Right cardiac atrium (tissue), 5 donors: ENCODE measurements at regions not wholly inside any gene's neighbourhood (a gene's known extent, or its start where the extent isn't known, plus 50 kb on each side); places are given as distances from the start of the nearest gene placed in this dataset.
"Not testable (repeated sequence)": the region's sequence is repeated elsewhere in the genome, so short reads cannot be mapped to it uniquely, and the experiment has no call there.

ENCODE experiments used
- ATAC-seq, 2 donors: fragments of 200-7000 bp; cut with Tn5 transposase; one replicate each; pipeline versions ENCODE4 v1.8.0 to v1.9.1; 2020; ENCODE audit warnings: moderate library complexity in 2 of 2, mild to moderate bottlenecking in 1 of 2
- DNase-seq, 3 donors: peaks; one replicate each; pipeline ENCODE4 v3.0.0-alpha.2; 2020
- H3K27ac ChIP-seq: one replicate; pipeline ENCODE4 v1.5.1; 2013; ENCODE audit warnings: mild to moderate bottlenecking, low read length, control low read depth, moderate library complexity
- H3K27me3 ChIP-seq: one replicate; pipeline ENCODE4 v1.6.1; 2013; ENCODE audit not compliant: control insufficient read depth, insufficient read depth
- H3K4me1 ChIP-seq: one replicate; pipeline ENCODE4 v1.6.1; 2013; ENCODE audit warnings: low read length; ENCODE audit not compliant: control insufficient read depth, insufficient read depth
- H3K4me3 ChIP-seq: one replicate; pipeline ENCODE4 v1.5.1; 2013; ENCODE audit warnings: low read length, control low read depth
- H3K9me3 ChIP-seq: one replicate; pipeline ENCODE4 v1.6.1; 2013; ENCODE audit warnings: low read length; ENCODE audit not compliant: control insufficient read depth
- WGBS: extraction: QIAGEN DNeasy Blood & Tissue Kit; methylation state at CpG from one replicate; pipeline ENCODE4 v1.1.7; 2013; 5-methylcytosine and 5-hydroxymethylcytosine counted together
- intact Hi-C, 4 donors: fragments of 100-400 bp; cut with DNase I; formaldehyde crosslinking; loops; one replicate each; pipeline versions ENCODE4 v1.11.0 to v1.14.0; 2022 to 2023
- donor health status: healthy with polysubstance abuse.
- donor health status: DM: no; HTN: yes; CAD: no.
- donor health status: DM: no; HTN: no; CAD: no.
- donor health status: DM: no; HTN: yes; CAD: no; lungs with severe emphysema.
- donor health status: DM: yes; HTN: yes; CAD: no.

- intact Hi-C loops, result loop anchor here in 1 of 4 donors (10.0 kb wide), 1 partner anchor 137 kb away; no protein-coding TSS in a partner anchor
- Histone ChIP-seq H3K27me3 (no peaks in the 10 kb centered on the region), H3K4me3 (no peak overlapping the region), H3K27ac (no peak overlapping the region), H3K9me3 (no peaks in the 10 kb centered on the region), H3K4me1 (no peaks in the 10 kb centered on the region)
- 89% methylated on average over 29 of the region's 29 CpGs for WGBS
- no peak for DNase-seq
- ATAC-seq, result no peak
Measured at GRCh38 chr22:23397613-23398567, 182.2 kb downstream of the IGLL1 start.

DNA sequence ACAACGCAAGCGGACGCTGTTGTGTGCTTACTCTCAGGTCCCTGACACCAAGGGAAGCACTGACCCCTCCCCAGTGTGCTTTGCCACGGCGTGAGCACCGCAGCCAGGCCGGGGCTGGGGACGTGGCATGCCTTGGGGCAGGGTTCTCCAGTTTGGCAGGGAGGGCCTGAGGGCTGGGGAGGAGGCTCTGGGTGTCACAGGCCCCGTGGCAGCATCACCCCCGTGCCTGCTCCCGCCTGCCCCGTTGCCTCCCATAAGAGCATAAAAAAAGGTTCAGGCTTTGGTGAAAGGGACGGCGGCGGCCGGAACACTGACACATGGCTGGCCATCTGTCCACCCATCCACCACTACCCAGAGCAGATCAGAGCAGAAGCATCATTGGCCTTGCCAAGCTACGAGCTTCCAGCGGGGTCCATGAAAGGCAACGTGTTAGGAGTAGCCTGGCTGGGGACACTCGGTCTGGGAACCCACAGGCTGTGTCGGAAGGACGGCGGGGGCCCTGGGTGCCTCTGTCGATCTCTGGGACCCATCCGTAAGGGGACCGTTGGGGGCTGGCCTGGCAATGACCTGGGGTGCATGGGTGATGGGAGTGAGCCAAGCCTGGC lies 183.0 kb downstream of the IGLL1 start:
- Histone ChIP-seq H3K4me1 (no peaks in the 10 kb centered on the region), H3K4me3 (no peak overlapping the region), H3K27me3 (no peaks in the 10 kb centered on the region), H3K27ac (no peak overlapping the region), H3K9me3 (no peaks in the 10 kb centered on the region)
- intact Hi-C loops, result loop anchor here in 1 of 4 donors (10.0 kb wide), 1 partner anchor 138 kb away; no protein-coding TSS in a partner anchor
- 82% methylated on average over 26 of the region's 26 CpGs for WGBS
- no peak for DNase-seq
- ATAC-seq, result no peak

- WGBS, result 80% methylated on average over 8 of the region's 8 CpGs
- no peak for DNase-seq
- no peak overlapping the region for H3K27ac ChIP-seq
Measured at GRCh38 chr22:23396362-23397007, 183.6 kb downstream of the IGLL1 start.

GRCh38 chr22:23395530-23396361 lies 184.3 kb downstream of the IGLL1 start:
- Histone ChIP-seq H3K4me1 (no peaks in the 10 kb centered on the region), H3K4me3 (no peak overlapping the region), H3K27me3 (no peaks in the 10 kb centered on the region), H3K9me3 (no peaks in the 10 kb centered on the region), H3K27ac (no peak overlapping the region)
- no peak for ATAC-seq
- no peak for DNase-seq
- WGBS, result 84% methylated on average over 14 of the region's 14 CpGs
- intact Hi-C loops, result loop anchor here in 1 of 4 donors (10.0 kb wide), 1 partner anchor 139 kb away; no protein-coding TSS in a partner anchor

More at GRCh38 chr22:23396362-23397007, 183.6 kb downstream of the IGLL1 start:
- ATAC-seq, result no peak
- no peaks in the 10 kb centered on the region for H3K27me3 ChIP-seq
- intact Hi-C loops, result loop anchor here in 1 of 4 donors (10.0 kb wide), 1 partner anchor 138 kb away; no protein-coding TSS in a partner anchor
- H3K4me1 ChIP-seq, result no peaks in the 10 kb centered on the region
- H3K4me3 ChIP-seq, result no peak overlapping the region
- H3K9me3 ChIP-seq, result no peaks in the 10 kb centered on the region

GRCh38 chr22:23394525-23395326 lies 185.4 kb downstream of the IGLL1 start:
- Histone ChIP-seq H3K4me1 (no peaks in the 10 kb centered on the region), H3K27ac (no peak overlapping the region), H3K9me3 (no peaks in the 10 kb centered on the region), H3K4me3 (no peak overlapping the region), H3K27me3 (no peaks in the 10 kb centered on the region)
- intact Hi-C loops, result loop anchor here in 1 of 4 donors (10.0 kb wide), 1 partner anchor 140 kb away; no protein-coding TSS in a partner anchor
- 91% methylated on average over 28 of the region's 28 CpGs for WGBS
- DNase-seq (no peak), ATAC-seq (no peak)

- DNase-seq, result no peak
- intact Hi-C loops, result loop anchor here in 1 of 4 donors (10.0 kb wide), 1 partner anchor 141 kb away; no protein-coding TSS in a partner anchor
- no peaks in the 10 kb centered on the region for H3K4me1 ChIP-seq
Measured at GRCh38 chr22:23393721-23394320, 186.3 kb downstream of the IGLL1 start.

DNA sequence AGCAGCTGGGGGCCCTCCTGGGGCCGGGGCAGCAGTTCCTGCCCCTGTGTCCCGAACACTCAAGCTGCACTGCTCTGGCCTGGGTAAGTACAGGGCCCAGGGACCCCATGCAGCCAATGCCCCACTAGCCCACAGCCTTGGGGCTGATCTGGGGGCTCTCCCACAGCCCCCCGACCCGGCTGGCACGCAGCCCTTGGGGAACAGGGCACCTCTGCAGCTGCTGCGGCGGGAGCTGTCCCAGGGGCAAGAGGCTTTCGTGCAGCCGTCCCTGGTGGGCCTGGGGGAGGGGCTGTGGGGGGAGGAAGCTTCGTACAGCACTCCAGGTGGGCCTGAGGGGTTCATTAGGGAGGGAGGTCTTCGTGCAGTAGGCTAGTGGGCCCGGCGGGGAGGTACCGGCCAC lies 186.9 kb downstream of the IGLL1 start:
- H3K9me3 ChIP-seq, ATAC-seq, H3K27me3 ChIP-seq, H3K4me3 ChIP-seq, H3K27ac ChIP-seq, H3K4me1 ChIP-seq, DNase-seq: not testable (repeated sequence)
- 70% methylated on average over 13 of the region's 14 CpGs for WGBS
- intact Hi-C loops, result loop anchor here in 1 of 4 donors (10.0 kb wide), 1 partner anchor 142 kb away; no protein-coding TSS in a partner anchor

More at GRCh38 chr22:23393721-23394320, 186.3 kb downstream of the IGLL1 start:
- no peak for ATAC-seq
- no peak overlapping the region for H3K4me3 ChIP-seq
- H3K9me3 ChIP-seq, result no peaks in the 10 kb centered on the region
- 88% methylated on average over 17 of the region's 17 CpGs for WGBS
- H3K27me3 ChIP-seq, result no peaks in the 10 kb centered on the region
- no peak overlapping the region for H3K27ac ChIP-seq

DNA sequence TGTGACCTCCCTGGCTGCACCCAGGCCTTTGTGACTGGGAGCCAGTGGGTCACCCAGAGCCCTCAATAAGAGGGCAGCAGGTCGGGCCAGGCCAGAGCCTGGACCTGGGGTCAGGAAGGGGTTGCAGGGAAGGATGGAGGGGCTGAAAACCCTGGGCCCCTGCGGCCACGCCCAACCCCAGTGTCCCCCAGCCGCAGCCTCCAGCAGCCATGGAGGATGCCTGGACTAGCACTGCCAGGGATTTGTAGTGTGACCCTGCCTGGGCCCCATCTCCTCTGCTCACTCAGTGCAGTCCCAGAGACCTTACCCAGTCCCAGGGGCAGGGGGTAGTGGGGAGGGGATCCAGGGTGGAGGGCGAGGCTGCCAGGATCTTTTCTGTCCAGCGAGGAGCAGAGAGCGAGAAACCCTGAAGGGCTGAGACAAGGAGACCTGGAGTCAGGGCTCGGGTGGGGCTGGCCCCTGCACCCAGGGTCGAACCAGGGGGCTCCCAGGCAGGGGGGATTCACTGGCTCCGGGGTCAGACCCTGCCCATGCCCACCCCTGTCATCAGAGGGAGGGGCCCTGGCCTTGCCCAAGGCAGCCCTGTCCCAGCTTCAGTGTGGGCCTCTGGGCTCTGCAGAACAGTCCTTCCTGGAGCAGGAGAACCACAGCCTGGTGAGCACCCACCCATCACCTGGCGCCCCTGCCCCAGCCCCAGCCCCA lies 187.5 kb downstream of the IGLL1 start:
- Histone ChIP-seq H3K27me3 (no peaks in the 10 kb centered on the region), H3K4me3 (no peak overlapping the region), H3K9me3 (no peaks in the 10 kb centered on the region), H3K4me1 (no peaks in the 10 kb centered on the region), H3K27ac (no peak overlapping the region)
- no peak for DNase-seq
- ATAC-seq, result no peak
- 88% methylated on average over 11 of the region's 11 CpGs for WGBS
- intact Hi-C loops, result loop anchor here in 1 of 4 donors (10.0 kb wide), 1 partner anchor 142 kb away; no protein-coding TSS in a partner anchor

DNA sequence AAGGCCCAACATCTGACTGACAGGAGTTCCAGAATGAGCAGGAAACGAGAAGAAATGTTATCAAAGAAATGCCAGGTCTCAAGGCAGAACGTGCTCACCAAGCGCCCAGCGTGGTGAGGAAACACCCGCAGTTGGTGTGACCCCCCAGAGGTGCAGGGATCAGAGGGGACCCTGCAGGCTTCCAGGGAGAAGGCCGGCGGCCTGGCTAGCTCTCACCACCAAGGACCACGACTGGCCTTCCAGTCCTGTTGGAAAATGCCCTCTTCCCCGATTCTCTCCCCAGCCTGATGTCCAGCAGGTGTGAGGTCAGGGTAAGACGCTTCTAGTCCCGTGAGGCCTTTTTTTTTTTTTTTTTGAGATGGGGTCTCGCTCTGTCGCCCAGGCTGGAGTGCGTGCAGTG lies 189.1 kb downstream of the IGLL1 start:
- no peaks in the 10 kb centered on the region for H3K27me3 ChIP-seq
- intact Hi-C loops, result loop anchor here in 1 of 4 donors (10.0 kb wide), 1 partner anchor 144 kb away; no protein-coding TSS in a partner anchor
- no peak overlapping the region for H3K27ac ChIP-seq
- no peak overlapping the region for H3K4me3 ChIP-seq
- DNase-seq, result no peak
- H3K9me3 ChIP-seq, result no peaks in the 10 kb centered on the region
- ATAC-seq, result no peak
- 84% methylated on average over 14 of the region's 14 CpGs for WGBS
- no peaks in the 10 kb centered on the region for H3K4me1 ChIP-seq
